ENCODE measurements at regions not wholly inside any gene's neighbourhood (a gene's known extent, or its start where the extent isn't known, plus 50 kb on each side); places are given as distances from the start of the nearest gene placed in this dataset.

DNA sequence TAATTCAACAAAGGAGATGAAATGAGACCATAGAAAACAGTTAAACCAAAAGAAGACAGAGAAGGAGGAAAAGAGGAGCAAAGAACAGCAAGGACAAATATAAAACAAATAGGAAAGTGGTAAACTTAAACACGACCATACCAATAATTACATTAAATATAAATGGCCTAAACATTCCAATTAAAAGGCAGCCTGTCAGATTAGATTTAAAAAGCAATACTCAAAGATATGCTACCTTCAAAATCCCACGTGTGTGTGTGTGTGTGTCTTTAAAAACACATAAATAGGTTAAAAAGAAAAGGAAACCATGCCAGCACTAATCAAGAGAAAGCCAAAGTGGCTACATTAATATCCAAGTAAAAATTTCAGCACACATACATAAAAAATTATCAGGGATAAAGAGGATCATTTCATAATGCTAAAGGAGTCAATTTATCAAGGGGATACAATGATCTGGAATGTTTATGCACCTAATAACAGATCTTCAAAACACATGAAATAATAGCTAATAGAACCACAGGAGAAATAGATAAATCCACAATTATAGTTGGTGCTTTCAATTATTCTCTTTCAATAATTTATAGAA is 355.7 kb upstream of the POU3F1 start:
- no peak overlapping the region for H3K4me3 ChIP-seq (ENCODE audit: low read length)
- TF ChIP-seq, protein P1, sequence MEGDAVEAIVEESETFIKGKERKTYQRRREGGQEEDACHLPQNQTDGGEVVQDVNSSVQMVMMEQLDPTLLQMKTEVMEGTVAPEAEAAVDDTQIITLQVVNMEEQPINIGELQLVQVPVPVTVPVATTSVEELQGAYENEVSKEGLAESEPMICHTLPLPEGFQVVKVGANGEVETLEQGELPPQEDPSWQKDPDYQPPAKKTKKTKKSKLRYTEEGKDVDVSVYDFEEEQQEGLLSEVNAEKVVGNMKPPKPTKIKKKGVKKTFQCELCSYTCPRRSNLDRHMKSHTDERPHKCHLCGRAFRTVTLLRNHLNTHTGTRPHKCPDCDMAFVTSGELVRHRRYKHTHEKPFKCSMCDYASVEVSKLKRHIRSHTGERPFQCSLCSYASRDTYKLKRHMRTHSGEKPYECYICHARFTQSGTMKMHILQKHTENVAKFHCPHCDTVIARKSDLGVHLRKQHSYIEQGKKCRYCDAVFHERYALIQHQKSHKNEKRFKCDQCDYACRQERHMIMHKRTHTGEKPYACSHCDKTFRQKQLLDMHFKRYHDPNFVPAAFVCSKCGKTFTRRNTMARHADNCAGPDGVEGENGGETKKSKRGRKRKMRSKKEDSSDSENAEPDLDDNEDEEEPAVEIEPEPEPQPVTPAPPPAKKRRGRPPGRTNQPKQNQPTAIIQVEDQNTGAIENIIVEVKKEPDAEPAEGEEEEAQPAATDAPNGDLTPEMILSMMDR (IDR thresholded peaks at IDR 0.05; ENCODE audit: insufficient read depth, low read depth, low read length, missing control alignments) = no peak
- no peak for DNase-seq (ENCODE audit: low read depth)

DNA sequence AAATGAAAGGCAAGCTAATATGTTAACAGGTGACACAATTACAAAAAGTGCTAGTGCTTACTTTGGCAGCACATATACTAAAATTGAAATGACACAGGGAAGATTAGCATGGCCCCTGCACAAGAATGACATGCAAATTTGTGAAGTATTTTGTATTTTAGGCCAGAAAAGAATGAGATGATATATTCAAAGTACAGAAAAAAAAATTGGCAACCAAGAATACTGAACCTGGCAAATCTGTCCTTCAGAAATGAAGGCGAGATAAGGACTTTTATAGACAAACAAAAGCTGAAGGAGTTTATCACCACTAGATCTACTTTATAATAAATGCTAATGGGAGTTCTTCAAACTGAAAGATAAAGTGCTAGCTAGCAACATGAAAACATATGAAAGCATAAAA is 350.0 kb upstream of the POU3F1 start:
- no peak overlapping the region for H3K4me3 ChIP-seq (ENCODE audit: low read length)
- TF ChIP-seq, protein P1 (IDR thresholded peaks at IDR 0.05; ENCODE audit: insufficient read depth, low read depth, low read length, missing control alignments) = no peak
- DNase-seq (ENCODE audit: low read depth) = no peak

DNA sequence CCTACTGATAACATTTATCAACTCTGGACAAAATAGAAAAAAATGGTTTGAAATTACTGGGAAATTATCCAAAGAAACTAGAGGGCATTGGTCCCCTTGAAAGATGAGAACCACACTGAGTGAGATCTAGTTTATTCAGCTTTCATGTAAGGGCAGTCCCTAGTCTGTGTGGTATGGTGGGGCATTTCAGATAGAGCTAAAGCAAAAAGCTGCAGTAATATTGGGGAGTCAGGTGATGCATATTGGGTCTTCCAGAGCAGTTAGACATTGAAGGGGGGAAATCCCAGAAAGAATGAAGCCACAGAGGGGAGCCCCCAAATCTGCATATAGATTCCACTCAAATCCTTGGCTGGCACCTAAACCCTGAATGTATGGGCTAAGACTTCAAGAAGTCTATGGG is 347.7 kb upstream of the POU3F1 start:
- H3K4me3 ChIP-seq (ENCODE audit: low read length) = no peak overlapping the region
- no peak for DNase-seq (ENCODE audit: low read depth)
- TF ChIP-seq, protein P1 (IDR thresholded peaks at IDR 0.05; ENCODE audit: insufficient read depth, low read depth, low read length, missing control alignments) = no peak

DNA sequence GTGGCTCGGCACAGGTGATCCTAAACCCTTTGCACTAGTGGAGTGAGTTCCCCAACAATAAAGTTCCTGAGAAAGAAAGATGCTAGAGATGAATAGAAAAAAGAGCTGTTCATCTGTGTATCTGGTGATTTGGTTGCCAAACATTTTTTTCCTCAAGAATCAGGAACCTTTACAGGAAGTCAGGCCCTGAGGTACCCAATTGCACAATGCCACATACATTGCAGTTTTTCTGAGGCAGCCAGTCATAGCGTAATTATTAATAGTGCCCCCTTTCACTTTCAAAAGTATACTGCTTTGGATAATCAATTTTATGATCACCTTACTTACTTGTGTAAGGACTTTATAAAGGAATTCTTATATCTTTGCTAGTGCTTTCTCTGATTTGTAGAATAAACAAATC is 346.3 kb upstream of the POU3F1 start:
- no peak overlapping the region for H3K4me3 ChIP-seq (ENCODE audit: low read length)
- DNase-seq (ENCODE audit: low read depth) = no peak
- TF ChIP-seq, protein P1 (IDR thresholded peaks at IDR 0.05; ENCODE audit: insufficient read depth, low read depth, low read length, missing control alignments) = no peak

DNA sequence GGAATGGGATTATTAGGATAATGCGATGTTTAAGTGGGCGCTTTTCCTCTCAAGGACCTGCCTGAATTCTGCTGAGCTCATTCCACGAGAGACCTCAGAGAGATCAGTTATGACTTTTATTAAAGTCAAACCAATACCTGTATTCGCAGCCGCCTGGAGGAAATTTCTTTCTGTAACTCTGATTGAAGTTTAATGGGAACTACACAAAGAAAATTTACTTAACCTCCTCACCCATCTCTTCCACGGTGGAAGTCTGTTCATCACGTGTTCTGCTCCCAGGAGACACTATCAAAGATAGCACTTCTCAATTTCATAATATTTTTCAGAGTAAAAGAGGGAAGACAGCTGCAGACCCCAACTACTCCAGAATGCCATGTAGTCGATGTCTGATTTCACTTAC is 334.7 kb upstream of the POU3F1 start:
- DNase-seq (ENCODE audit: low read depth) = no peak
- H3K4me3 ChIP-seq (ENCODE audit: low read length) = no peak overlapping the region
- TF ChIP-seq, protein P1 (IDR thresholded peaks at IDR 0.05; ENCODE audit: insufficient read depth, low read depth, low read length, missing control alignments) = no peak

DNA sequence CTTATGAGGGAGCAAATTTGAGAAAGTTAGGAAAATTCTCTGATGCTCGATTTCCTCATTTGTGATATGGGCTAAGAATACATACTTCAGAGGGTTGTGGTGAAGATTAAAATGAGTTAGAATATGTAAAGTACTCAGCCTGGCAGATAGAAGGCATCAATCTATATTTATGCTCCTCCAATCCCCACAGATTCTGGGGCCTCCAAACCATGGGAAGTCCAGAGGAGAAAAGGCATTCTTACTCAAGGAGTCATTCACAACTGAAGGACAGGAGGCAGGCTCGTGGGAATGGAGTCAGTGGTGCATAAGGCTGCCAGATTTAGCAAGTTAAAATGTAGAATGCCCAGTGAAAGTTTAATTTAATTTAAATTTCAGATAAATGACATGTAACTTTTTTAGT is 330.0 kb upstream of the POU3F1 start:
- no peak overlapping the region for H3K4me3 ChIP-seq (ENCODE audit: low read length)
- TF ChIP-seq, protein P1 (IDR thresholded peaks at IDR 0.05; ENCODE audit: insufficient read depth, low read depth, low read length, missing control alignments) = no peak
- no peak for DNase-seq (ENCODE audit: low read depth)

DNA sequence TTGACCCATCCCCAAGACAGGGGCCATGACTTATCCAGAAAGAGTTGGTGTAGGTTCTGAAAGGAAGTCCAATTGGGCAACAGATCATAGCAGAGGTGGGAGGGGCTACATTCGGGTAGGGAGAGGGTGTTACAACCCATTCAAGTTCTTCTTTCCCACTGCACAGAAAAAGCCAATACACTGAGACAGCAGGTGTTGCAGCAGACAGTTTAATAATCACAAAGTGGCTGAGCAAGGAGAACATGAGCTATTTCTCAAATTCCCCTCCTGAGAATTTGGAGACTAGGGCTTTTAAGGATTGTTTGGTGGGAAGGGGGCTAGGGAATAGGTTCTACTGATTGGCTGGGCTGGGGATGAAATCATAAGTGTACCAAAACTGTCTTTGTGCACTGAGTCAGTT is 328.4 kb upstream of the POU3F1 start:
- no peak for DNase-seq (ENCODE audit: low read depth)
- TF ChIP-seq, protein P1 (IDR thresholded peaks at IDR 0.05; ENCODE audit: insufficient read depth, low read depth, low read length, missing control alignments) = no peak
- no peak overlapping the region for H3K4me3 ChIP-seq (ENCODE audit: low read length)

Data from epithelial cell of esophagus (primary cell).